HepG2 (cell line): ENCODE measurements at regions not wholly inside any gene's neighbourhood (a gene's known extent, or its start where the extent isn't known, plus 50 kb on each side); places are given as distances from the start of the nearest gene placed in this dataset.

ENCODE experiments used
- ATAC-seq: fragments of 200-7000 bp; cut with Tn5 transposase; 3 replicates; pipeline ENCODE4 v1.9.1; 2020; ENCODE audit warnings: mild to moderate bottlenecking, moderate library complexity
- BruUV-seq: library from RNA; stranded (reverse); fragments of 400-500 nt; replicated peaks from 2 replicates; lab custom pipeline; 2021; lab: Mats Ljungman, UMichigan
- CTCF ChIA-PET: fragments of 300-600 bp; formaldehyde crosslinking; extraction: SDS; loops from one replicate; lab custom pipeline; 2021; ENCODE audit warnings: low total read pairs, inconsistent platforms, low intra/inter-chr PET ratio; lab: Yijun Ruan, JAX
- POLR2A ChIA-PET: fragments of 350-600 bp; sonication (Branson Sonifier 250); formaldehyde crosslinking; loops from one replicate; lab custom pipeline; 2020; ENCODE audit warnings: antibody characterized with exemption, inconsistent platforms; lab: Yijun Ruan, JAX
- DNase-seq: peaks from one replicate; pipeline ENCODE4 v3.0.0-alpha.2; 2015; ENCODE audit warnings: low spot score
- FAIRE-seq: peaks from 3 replicates; lab custom pipeline; 2011; peaks lifted over from hg19 to GRCh38; lab: Jason Lieb, UNC
- H2AFZ ChIP-seq: one replicate; pipeline ENCODE4 v1.6.1; 2011; ENCODE audit warnings: low read length, inconsistent platforms
- H3K27ac ChIP-seq: fragments of 300-600 bp; 3 replicates; pipeline ENCODE4 v1.8.0; 2011; ENCODE audit warnings: mixed run types, mild to moderate bottlenecking, mixed read lengths, low read length, inconsistent platforms; ENCODE audit not compliant: insufficient read depth; ENCODE audit errors: extremely low read length
- H3K27me3 ChIP-seq, 2 experiments: fragments of 200-600 bp in 1 of 2; 2 replicates in 1 of 2; 3 replicates in 1 of 2; pipeline versions ENCODE4 v1.6.0 to v1.8.0; 2011; ENCODE audit warnings: low read length in 2 of 2, mild to moderate bottlenecking in 2 of 2, moderate library complexity in 2 of 2, inconsistent platforms in 1 of 2; ENCODE audit not compliant: insufficient read depth in 2 of 2, control insufficient read depth in 1 of 2
- H3K36me3 ChIP-seq, 2 experiments: fragments of 200-600 bp in 1 of 2; replicated peaks in 1 of 2; 2 replicates in 1 of 2; 3 replicates in 1 of 2; pipeline versions ENCODE4 v1.5.1 to v1.8.0; 2011; ENCODE audit warnings: low read length in 2 of 2, inconsistent platforms in 1 of 2; ENCODE audit not compliant: insufficient read depth in 2 of 2, control insufficient read depth in 1 of 2
- H3K4me1 ChIP-seq: 2 replicates; pipeline ENCODE4 v1.5.1; 2012; ENCODE audit warnings: low read length, inconsistent platforms; ENCODE audit not compliant: insufficient read depth
- H3K4me2 ChIP-seq: 2 replicates; pipeline ENCODE4 v1.6.0; 2011; ENCODE audit warnings: low read depth, low read length, inconsistent platforms
- H3K4me3 ChIP-seq, 3 experiments: fragments of 200-600 bp in 1 of 3; sonication (generic), shearing (Covaris generic) in 1 of 3; replicated peaks in 1 of 3; 2 replicates each; pipeline ENCODE4 v1.5.1; 2011 to 2016; ENCODE audit warnings: low read length in 3 of 3, inconsistent platforms in 2 of 3, low read depth in 2 of 3, mild to moderate bottlenecking in 2 of 3, control low read depth in 1 of 3, mixed read lengths in 1 of 3; ENCODE audit not compliant: insufficient read depth in 1 of 3
- H3K79me2 ChIP-seq: one replicate; pipeline ENCODE4 v1.6.1; 2011; ENCODE audit warnings: low read length, inconsistent platforms; ENCODE audit not compliant: insufficient read depth
- H3K9ac ChIP-seq: 2 replicates; pipeline ENCODE4 v1.6.0; 2011; ENCODE audit warnings: mild to moderate bottlenecking, low read depth, low read length, inconsistent platforms; ENCODE audit not compliant: insufficient read depth
- H3K9me3 ChIP-seq: 2 replicates; pipeline ENCODE4 v1.5.1; 2012; ENCODE audit warnings: mild to moderate bottlenecking, low read length
- H4K20me1 ChIP-seq: 2 replicates; pipeline ENCODE4 v1.6.0; 2011; ENCODE audit warnings: inconsistent platforms, mild to moderate bottlenecking, low read length, moderate library complexity; ENCODE audit not compliant: insufficient read depth
- CBX1 ChIP-seq: IDR thresholded peaks from one replicate; pipeline ENCODE4 v1.6.1; 2016; ENCODE audit warnings: antibody characterized with exemption, low read depth
- ETV6 ChIP-seq: sonication (generic); formaldehyde crosslinking; conservative IDR thresholded peaks from 2 replicates; pipeline ENCODE4 v1.4.0; 2020; ENCODE audit warnings: missing genetic modification reagents
- HDAC1 ChIP-seq: sonication (generic); formaldehyde crosslinking; IDR thresholded peaks from 2 replicates; pipeline ENCODE4 v1.5.1; 2020; ENCODE audit warnings: mild to moderate bottlenecking, missing genetic modification reagents
- HDAC2 ChIP-seq: sonication (generic); formaldehyde crosslinking; IDR thresholded peaks from 2 replicates; pipeline ENCODE4 v1.4.0; 2020; ENCODE audit warnings: missing genetic modification reagents
- IKZF4 ChIP-seq: sonication (generic); formaldehyde crosslinking; IDR thresholded peaks from 2 replicates; pipeline ENCODE4 v1.5.1; 2020; ENCODE audit warnings: borderline replicate concordance, mild to moderate bottlenecking, low read depth, missing genetic modification reagents; ENCODE audit errors: not compliant biosample characterization
- MIXL1 ChIP-seq: IDR thresholded peaks from 2 replicates; pipeline ENCODE4 v1.6.1; 2016
- RNF2 ChIP-seq: fragments of 450-650 bp; conservative IDR thresholded peaks from 2 replicates; pipeline ENCODE4 v1.6.1; 2016; ENCODE audit warnings: low read depth
- SP140L ChIP-seq: sonication (generic); formaldehyde crosslinking; IDR thresholded peaks from 2 replicates; pipeline ENCODE4 v1.4.0; 2020; ENCODE audit warnings: missing genetic modification reagents, borderline replicate concordance
- TBX2 ChIP-seq: sonication (generic); formaldehyde crosslinking; IDR thresholded peaks from 2 replicates; pipeline ENCODE4 v1.5.0; 2020; ENCODE audit warnings: missing genetic modification reagents, mild to moderate bottlenecking, borderline replicate concordance
- TFAP4 ChIP-seq: sonication (generic); IDR thresholded peaks from 2 replicates; pipeline ENCODE4 v1.6.1; 2016; ENCODE audit warnings: low read depth, borderline replicate concordance
- ZBTB49 ChIP-seq: sonication (generic); formaldehyde crosslinking; IDR thresholded peaks from 2 replicates; pipeline ENCODE4 v1.4.0; 2020; ENCODE audit warnings: missing genetic modification reagents, borderline replicate concordance
- ZBTB7A ChIP-seq: sonication (generic); formaldehyde crosslinking; IDR thresholded peaks from 2 replicates; pipeline ENCODE4 v1.8.0; 2022; ENCODE audit warnings: mild to moderate bottlenecking, missing genetic modification reagents
- ZNF280D ChIP-seq: sonication (generic); formaldehyde crosslinking; IDR thresholded peaks from 2 replicates; pipeline ENCODE4 v1.5.1; 2020; ENCODE audit warnings: mild to moderate bottlenecking, missing genetic modification reagents
- ZNF382 ChIP-seq: sonication (generic); formaldehyde crosslinking; IDR thresholded peaks from 2 replicates; pipeline ENCODE4 v1.5.0; 2020; ENCODE audit warnings: missing genetic modification reagents, mild to moderate bottlenecking, borderline replicate concordance
- ZNF552 ChIP-seq: sonication (generic); formaldehyde crosslinking; IDR thresholded peaks from 2 replicates; pipeline ENCODE4 v1.9.0; 2022; ENCODE audit warnings: missing genetic modification reagents, mild to moderate bottlenecking, borderline replicate concordance
- ZNF597 ChIP-seq: sonication (generic); formaldehyde crosslinking; IDR thresholded peaks from 2 replicates; pipeline ENCODE4 v1.5.0; 2020; ENCODE audit warnings: missing genetic modification reagents
- ZNF709 ChIP-seq: sonication (generic); formaldehyde crosslinking; IDR thresholded peaks from 2 replicates; pipeline ENCODE4 v1.5.0; 2020; ENCODE audit warnings: mild to moderate bottlenecking, missing genetic modification reagents
- WGBS: methylation state at CpG from one replicate; pipeline ENCODE4 v1.1.6; 2017; ENCODE audit warnings: low lambda C conversion rate; 5-methylcytosine and 5-hydroxymethylcytosine counted together
- in situ Hi-C: cut with HindIII; loops from 2 replicates; pipeline ENCODE4 v1.10.0; 2017; ENCODE audit warnings: low pct_unique_long_range_greater_than_20kb; ENCODE audit not compliant: extremely low pct_ligation_motif_present
- intact Hi-C: fragments of 100-400 bp; cut with micrococcal nuclease; formaldehyde crosslinking; loops from one replicate; pipeline ENCODE4 v1.10.0; 2022; ENCODE audit not compliant: unreplicated experiment

- no peaks in the 10 kb centered on the region; a peak in 2 of 5 replicates for H3K36me3 ChIP-seq
- POLR2A ChIA-PET: no interaction called here
- CTCF ChIA-PET: no interaction called here
- no peak overlapping the region for H2AFZ ChIP-seq
- H3K79me2 ChIP-seq: peaks cover 24% of the 10 kb centered on the region
- in situ Hi-C loops (no loop called here), intact Hi-C loops (loop anchor here (10.0 kb wide), 1 partner anchor 54 kb away; the partner anchor contains the start of gene NCOR2)
- peaks cover 52% of the 10 kb centered on the region for H3K4me1 ChIP-seq
- H3K4me3 ChIP-seq: peak overlapping the region in 1 of 3 experiments; percentile 51; a peak in 2 of 6 replicates
- no peaks in the 10 kb centered on the region for H3K9me3 ChIP-seq
- H4K20me1 ChIP-seq: peaks cover 20% of the 10 kb centered on the region
- ATAC-seq: peak; percentile 19
- peak overlapping the region; percentile 23 for H3K9ac ChIP-seq
- WGBS: 67% methylated on average over 7 of the region's 17 CpGs
- no peaks in the 10 kb centered on the region for H3K27me3 ChIP-seq
- no peak for FAIRE-seq
- peak overlapping the region; percentile 62 for H3K27ac ChIP-seq
- peak overlapping the region; percentile 78 for H3K4me2 ChIP-seq
- BruUV-seq: no TSS peak
- DNase-seq: peak; percentile 42
- 0 out of 2 replicates have a peak, but pooled peaks have one; percentile 6 for TF ChIP-seq RNF2
- TF ChIP-seq TFAP4: peak; percentile 42; the same call in 1 of the 2 replicates
- TF ChIP-seq MIXL1 (CRISPR knock-in tag): no peak
- TF ChIP-seq ZNF280D: 0 out of 2 replicates have a peak, but pooled peaks have one; percentile 13
- TF ChIP-seq ZNF552 (CRISPR knock-in tag): 0 out of 2 replicates have a peak, but pooled peaks have one; percentile 34
- peak; percentile 72 for TF ChIP-seq CBX1
- TF ChIP-seq HDAC2 (CRISPR knock-in tag): peak; percentile 31; the same call in 1 of the 2 replicates
- no peak for TF ChIP-seq ZBTB49 (CRISPR knock-in tag)
- peak; percentile 20 for TF ChIP-seq IKZF4
- no peak for TF ChIP-seq SP140L (CRISPR knock-in tag)
- TF ChIP-seq ZNF709 (CRISPR knock-in tag): peak; percentile 13; the same call in 1 of the 2 replicates
- 0 out of 2 replicates have a peak, but pooled peaks have one; percentile 22 for TF ChIP-seq ZBTB7A (CRISPR knock-in tag)
- TF ChIP-seq ETV6 (CRISPR knock-in tag): no peak
- TF ChIP-seq HDAC1 (CRISPR knock-in tag): peak; percentile 1; the same call in 1 of the 2 replicates
- TF ChIP-seq TBX2 (CRISPR knock-in tag): 0 out of 2 replicates have a peak, but pooled peaks have one; percentile 28
- TF ChIP-seq ZNF382: no peak
- TF ChIP-seq ZNF597 (CRISPR knock-in tag): no peak
Observed at GRCh38 chr12:124510301-124510970, 57.0 kb downstream of the NCOR2 start.
